ENCODE measurements at regions not wholly inside any gene's neighbourhood (a gene's known extent, or its start where the extent isn't known, plus 50 kb on each side); places are given as distances from the start of the nearest gene placed in this dataset.
A peak's percentile ranks its signal among the peaks of the same experiment; 100 is the strongest.

DNA sequence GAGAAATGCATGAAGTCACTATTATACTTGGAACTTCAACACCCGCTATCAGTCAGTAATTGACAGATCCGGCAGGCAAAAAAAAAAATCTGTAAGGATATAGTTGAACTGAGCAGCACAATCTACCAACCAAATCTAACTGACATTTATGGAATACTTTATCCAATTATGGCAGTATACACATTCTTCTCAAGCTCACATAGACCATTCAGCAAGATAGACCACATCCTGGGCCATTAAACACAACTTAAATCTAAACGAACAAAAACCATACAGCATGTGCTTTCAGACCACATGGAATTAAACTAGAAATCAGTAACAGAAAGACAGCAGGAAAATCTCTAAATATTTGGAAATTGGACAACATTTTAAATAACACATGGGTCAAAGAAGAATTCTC is 112.7 kb downstream of the MPP7 start:
- no peak for FAIRE-seq
- no peak overlapping the region for H3K27ac ChIP-seq (ENCODE audit: low read depth in 2 of 2, low read length in 2 of 2)
- H3K9ac ChIP-seq (ENCODE audit: low read length in 3 of 3): no peak overlapping the region

DNA sequence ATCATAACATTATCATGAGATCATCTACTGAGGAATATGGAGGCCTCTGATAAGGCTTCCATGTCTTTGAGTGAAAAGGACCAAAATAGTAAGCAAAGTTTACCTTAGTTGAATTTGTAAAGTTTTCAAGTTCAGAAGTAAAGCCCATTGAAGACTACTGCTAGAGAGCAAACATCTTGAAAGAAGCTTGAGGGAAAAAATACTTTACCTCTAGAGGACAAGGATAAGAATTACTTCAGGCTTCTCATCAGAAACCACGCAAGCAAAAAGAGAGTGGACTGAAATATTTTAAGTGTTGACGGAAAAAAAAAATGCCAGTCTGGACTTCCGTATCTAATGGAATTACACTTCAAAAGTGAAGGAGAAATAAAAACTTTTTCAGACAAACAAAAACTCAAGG is 114.3 kb downstream of the MPP7 start:
- intact Hi-C loops (cut with DNase I): no loop called here
- Histone ChIP-seq H3K27ac (ENCODE audit: low read depth in 2 of 2, low read length in 2 of 2) (no peak overlapping the region), H3K4me3 (ENCODE audit: low read length in 3 of 3) (no peak overlapping the region), H3K9me3 (ENCODE audit: control insufficient read depth in 2 of 3, insufficient read depth in 1 of 3, low read length in 3 of 3) (no peaks in the 10 kb centered on the region), H3K9ac (ENCODE audit: low read length in 3 of 3) (no peak overlapping the region), H3K36me3 (ENCODE audit: control insufficient read depth in 2 of 3, insufficient read depth in 3 of 3, low read length in 3 of 3) (no peaks in the 10 kb centered on the region), H3K27me3 (ENCODE audit: control insufficient read depth, insufficient read depth, low read length) (no peaks in the 10 kb centered on the region), H3K4me1 (ENCODE audit: control insufficient read depth in 2 of 3, insufficient read depth in 2 of 3, low read depth in 1 of 3, low read length in 3 of 3) (no peaks in the 10 kb centered on the region)
- no peak for FAIRE-seq
- DNase-seq: no peak
- TF ChIP-seq, protein P1, sequence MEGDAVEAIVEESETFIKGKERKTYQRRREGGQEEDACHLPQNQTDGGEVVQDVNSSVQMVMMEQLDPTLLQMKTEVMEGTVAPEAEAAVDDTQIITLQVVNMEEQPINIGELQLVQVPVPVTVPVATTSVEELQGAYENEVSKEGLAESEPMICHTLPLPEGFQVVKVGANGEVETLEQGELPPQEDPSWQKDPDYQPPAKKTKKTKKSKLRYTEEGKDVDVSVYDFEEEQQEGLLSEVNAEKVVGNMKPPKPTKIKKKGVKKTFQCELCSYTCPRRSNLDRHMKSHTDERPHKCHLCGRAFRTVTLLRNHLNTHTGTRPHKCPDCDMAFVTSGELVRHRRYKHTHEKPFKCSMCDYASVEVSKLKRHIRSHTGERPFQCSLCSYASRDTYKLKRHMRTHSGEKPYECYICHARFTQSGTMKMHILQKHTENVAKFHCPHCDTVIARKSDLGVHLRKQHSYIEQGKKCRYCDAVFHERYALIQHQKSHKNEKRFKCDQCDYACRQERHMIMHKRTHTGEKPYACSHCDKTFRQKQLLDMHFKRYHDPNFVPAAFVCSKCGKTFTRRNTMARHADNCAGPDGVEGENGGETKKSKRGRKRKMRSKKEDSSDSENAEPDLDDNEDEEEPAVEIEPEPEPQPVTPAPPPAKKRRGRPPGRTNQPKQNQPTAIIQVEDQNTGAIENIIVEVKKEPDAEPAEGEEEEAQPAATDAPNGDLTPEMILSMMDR (IDR thresholded peaks at IDR 0.05; ENCODE audit: borderline replicate concordance, extremely low read depth, insufficient read depth): no peak

More for the DNA sequence above, 112.7 kb downstream of the MPP7 start:
- Histone ChIP-seq H3K27me3 (ENCODE audit: control insufficient read depth, insufficient read depth, low read length) (no peaks in the 10 kb centered on the region), H3K4me1 (ENCODE audit: control insufficient read depth in 2 of 3, insufficient read depth in 2 of 3, low read depth in 1 of 3, low read length in 3 of 3) (no peaks in the 10 kb centered on the region), H3K9me3 (ENCODE audit: control insufficient read depth in 2 of 3, insufficient read depth in 1 of 3, low read length in 3 of 3) (no peaks in the 10 kb centered on the region), H3K4me3 (ENCODE audit: low read length in 3 of 3) (no peak overlapping the region), H3K36me3 (ENCODE audit: control insufficient read depth in 2 of 3, insufficient read depth in 3 of 3, low read length in 3 of 3) (no peaks in the 10 kb centered on the region)
- TF ChIP-seq, protein P1 (IDR thresholded peaks at IDR 0.05; ENCODE audit: borderline replicate concordance, extremely low read depth, insufficient read depth): no peak
- DNase-seq: no peak
- intact Hi-C loops (cut with DNase I): no loop called here

DNA sequence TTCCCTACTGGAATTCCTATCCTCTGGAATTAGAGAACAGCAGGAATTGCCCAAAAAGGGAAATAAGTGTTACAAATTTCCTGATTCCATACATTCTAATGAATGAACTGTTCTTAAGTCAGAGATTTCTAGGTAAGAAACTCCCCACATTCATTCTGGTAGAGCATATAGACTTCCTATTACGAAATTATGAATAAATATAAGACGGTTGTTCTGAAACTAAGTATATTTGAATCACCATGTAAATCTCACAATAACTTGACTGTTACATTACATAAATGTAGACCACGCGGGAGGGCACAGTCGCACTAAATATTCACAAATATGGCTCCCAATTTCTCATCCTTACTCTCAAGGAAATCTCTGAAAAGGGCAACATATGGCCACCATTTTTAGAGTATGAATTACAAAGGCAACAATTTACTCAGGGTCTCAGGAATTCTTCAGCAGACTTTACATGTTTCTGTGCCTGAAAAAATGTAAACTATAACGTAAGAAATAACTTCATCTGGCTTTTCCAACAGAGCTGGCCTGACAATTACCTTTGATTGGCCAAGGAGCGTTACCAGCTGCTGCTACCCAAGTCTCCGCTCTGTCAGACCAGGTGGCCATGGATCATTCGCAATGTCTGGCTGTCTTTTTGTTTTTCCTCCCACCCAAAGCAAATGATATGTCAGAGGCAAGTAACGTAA is 115.8 kb downstream of the MPP7 start:
- no peaks in the 10 kb centered on the region for H3K36me3 ChIP-seq (ENCODE audit: control insufficient read depth in 2 of 3, insufficient read depth in 3 of 3, low read length in 3 of 3)
- FAIRE-seq: no peak
- no peaks in the 10 kb centered on the region for H3K4me1 ChIP-seq (ENCODE audit: control insufficient read depth in 2 of 3, insufficient read depth in 2 of 3, low read depth in 1 of 3, low read length in 3 of 3)
- no peak overlapping the region for H3K27ac ChIP-seq (ENCODE audit: low read depth in 2 of 2, low read length in 2 of 2)
- intact Hi-C loops (cut with DNase I): no loop called here
- no peak overlapping the region for H3K9ac ChIP-seq (ENCODE audit: low read length in 3 of 3)
- H3K9me3 ChIP-seq (ENCODE audit: control insufficient read depth in 2 of 3, insufficient read depth in 1 of 3, low read length in 3 of 3): no peaks in the 10 kb centered on the region
- H3K4me3 ChIP-seq (ENCODE audit: low read length in 3 of 3): no peak overlapping the region
- no peaks in the 10 kb centered on the region for H3K27me3 ChIP-seq (ENCODE audit: control insufficient read depth, insufficient read depth, low read length)
- TF ChIP-seq, protein P1 (IDR thresholded peaks at IDR 0.05; ENCODE audit: borderline replicate concordance, extremely low read depth, insufficient read depth): no peak
- DNase-seq: peak in 1 of 5 donors; percentile 17

DNA sequence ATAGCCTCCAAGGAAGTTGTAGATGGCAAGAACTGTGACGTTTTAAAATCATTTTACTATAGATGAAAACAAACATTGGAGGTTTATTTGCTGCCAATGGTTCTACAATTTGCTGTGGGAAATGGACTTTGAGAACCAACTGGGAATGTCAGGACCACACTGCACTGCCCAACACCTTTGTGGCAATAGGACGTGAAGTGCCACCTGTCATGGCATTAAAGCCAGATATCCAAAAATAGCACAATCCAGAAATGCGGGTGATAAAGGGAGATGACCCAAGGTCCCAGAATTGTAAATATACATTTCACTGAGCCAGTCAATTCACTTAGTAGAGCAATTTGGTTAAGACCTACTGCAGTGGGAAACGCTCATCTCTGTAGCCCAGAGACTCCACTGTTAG is 116.4 kb downstream of the MPP7 start:
- FAIRE-seq: no peak
- Histone ChIP-seq H3K9ac (ENCODE audit: low read length in 3 of 3) (no peak overlapping the region), H3K4me3 (ENCODE audit: low read length in 3 of 3) (no peak overlapping the region), H3K36me3 (ENCODE audit: control insufficient read depth in 2 of 3, insufficient read depth in 3 of 3, low read length in 3 of 3) (no peaks in the 10 kb centered on the region), H3K27me3 (ENCODE audit: control insufficient read depth, insufficient read depth, low read length) (no peaks in the 10 kb centered on the region), H3K9me3 (ENCODE audit: control insufficient read depth in 2 of 3, insufficient read depth in 1 of 3, low read length in 3 of 3) (no peaks in the 10 kb centered on the region), H3K27ac (ENCODE audit: low read depth in 2 of 2, low read length in 2 of 2) (no peak overlapping the region), H3K4me1 (ENCODE audit: control insufficient read depth in 2 of 3, insufficient read depth in 2 of 3, low read depth in 1 of 3, low read length in 3 of 3) (no peaks in the 10 kb centered on the region)
- intact Hi-C loops (cut with DNase I): no loop called here
- no peak for DNase-seq
- TF ChIP-seq, protein P1 (IDR thresholded peaks at IDR 0.05; ENCODE audit: borderline replicate concordance, extremely low read depth, insufficient read depth): no peak
